A673 (cell line): ENCODE measurements at regions not wholly inside any gene's neighbourhood (a gene's known extent, or its start where the extent isn't known, plus 50 kb on each side); places are given as distances from the start of the nearest gene placed in this dataset.

Experiments used
- BruUV-seq: library from RNA; stranded (reverse); fragments of 400-500 nt; replicated peaks from 2 replicates; lab custom pipeline; 2021; lab: Mats Ljungman, UMichigan
- CTCF ChIA-PET: fragments of 300-600 bp; sonication (Branson Sonifier 250); formaldehyde crosslinking; loops from one replicate; lab custom pipeline; 2022; ENCODE audit warnings: antibody characterized with exemption; lab: Charles Lee
- POLR2A ChIA-PET: fragments of 300-600 bp; sonication (Branson Sonifier 250); formaldehyde crosslinking; loops from one replicate; lab custom pipeline; 2022; ENCODE audit warnings: antibody characterized with exemption; ENCODE audit not compliant: low non-redundant PET; lab: Charles Lee
- DNase-seq: peaks from one replicate; pipeline ENCODE4 v3.0.0-alpha.2; 2015; ENCODE audit warnings: low spot score
- H3K27ac ChIP-seq: fragments of 200-600 bp; sonication (generic); 2 replicates; pipeline ENCODE4 v1.5.1; 2016; ENCODE audit warnings: mixed run types, low read depth, mild to moderate bottlenecking, mixed read lengths, antibody characterized with exemption, low read length; ENCODE audit not compliant: poor library complexity, severe bottlenecking
- H3K27me3 ChIP-seq: fragments of 200-600 bp; sonication (generic); replicated peaks from 2 replicates; pipeline ENCODE4 v1.6.1; 2017; ENCODE audit warnings: mixed run types, low read depth, mild to moderate bottlenecking, mixed read lengths, antibody characterized with exemption, low read length; ENCODE audit not compliant: insufficient read depth, poor library complexity
- H3K36me3 ChIP-seq: fragments of 200-600 bp; sonication (generic); 2 replicates; pipeline ENCODE4 v1.6.1; 2016; ENCODE audit warnings: mixed run types, mild to moderate bottlenecking, mixed read lengths, antibody characterized with exemption, low read length; ENCODE audit not compliant: insufficient read depth, poor library complexity, severe bottlenecking
- H3K4me1 ChIP-seq: fragments of 200-600 bp; sonication (generic); 2 replicates; pipeline ENCODE4 v1.6.1; 2017; ENCODE audit warnings: mixed run types, mild to moderate bottlenecking, mixed read lengths, antibody characterized with exemption, low read length; ENCODE audit not compliant: insufficient read depth, poor library complexity, severe bottlenecking
- H3K4me3 ChIP-seq: fragments of 200-600 bp; sonication (generic); 2 replicates; pipeline ENCODE4 v1.5.1; 2016; ENCODE audit warnings: low read depth, mixed run types, mild to moderate bottlenecking, mixed read lengths, low read length; ENCODE audit not compliant: poor library complexity, severe bottlenecking
- H3K9me3 ChIP-seq: fragments of 200-600 bp; sonication (generic); 2 replicates; pipeline ENCODE4 v1.6.1; 2016; ENCODE audit warnings: mixed run types, low read depth, mild to moderate bottlenecking, mixed read lengths, antibody characterized with exemption, low read length; ENCODE audit not compliant: poor library complexity, severe bottlenecking
- CTCF ChIP-seq: fragments of 300-800, 200-600 bp; sonication (generic); conservative IDR thresholded peaks from 2 replicates; pipeline ENCODE4 v1.5.1; 2017; ENCODE audit warnings: low read depth, mild to moderate bottlenecking, antibody characterized with exemption, low read length, moderate library complexity, mixed read lengths
- EZH2 ChIP-seq: fragments of 200-600 bp; sonication (generic); IDR thresholded peaks from 2 replicates; pipeline ENCODE4 v1.6.1; 2017; ENCODE audit warnings: borderline replicate concordance, low read depth, mild to moderate bottlenecking, mixed read lengths, antibody characterized with exemption, low read length; ENCODE audit not compliant: poor library complexity, severe bottlenecking
- intact Hi-C: fragments of 100-400 bp; cut with micrococcal nuclease; formaldehyde crosslinking; loops from one replicate; pipeline ENCODE4 v1.10.0; 2022; ENCODE audit not compliant: unreplicated experiment

- H3K27me3 ChIP-seq: no peaks in the 10 kb centered on the region
- ChIA-PET CTCF (no interaction called here), POLR2A (no interaction called here)
- H3K27ac ChIP-seq: no peak overlapping the region
- no peaks in the 10 kb centered on the region for H3K4me1 ChIP-seq
- intact Hi-C loops: no loop called here
- TF ChIP-seq EZH2: no peak
- no peak for TF ChIP-seq CTCF
- H3K4me3 ChIP-seq: no peak overlapping the region
- BruUV-seq: no TSS peak
- H3K36me3 ChIP-seq: no peaks in the 10 kb centered on the region
- DNase-seq: no peak
- H3K9me3 ChIP-seq: peaks cover 56% of the 10 kb centered on the region
Measured at GRCh38 chr5:3350781-3351180, 244.9 kb upstream of the IRX1 start.

GRCh38 chr5:3349704-3350565 lies 245.7 kb upstream of the IRX1 start:
- ChIA-PET POLR2A (no interaction called here), CTCF (no interaction called here)
- no peak overlapping the region for H3K27ac ChIP-seq
- no peaks in the 10 kb centered on the region for H3K4me1 ChIP-seq
- no peaks in the 10 kb centered on the region for H3K27me3 ChIP-seq
- no peak for DNase-seq
- no peak overlapping the region for H3K4me3 ChIP-seq
- peaks cover 54% of the 10 kb centered on the region for H3K9me3 ChIP-seq
- BruUV-seq: no TSS peak
- intact Hi-C loops: no loop called here
- TF ChIP-seq CTCF (no peak), EZH2 (no peak)
- no peaks in the 10 kb centered on the region for H3K36me3 ChIP-seq

GRCh38 chr5:3348576-3349535 lies 246.8 kb upstream of the IRX1 start:
- H3K27me3 ChIP-seq: no peaks in the 10 kb centered on the region
- no peak for TF ChIP-seq EZH2
- TF ChIP-seq CTCF: no peak
- H3K27ac ChIP-seq: no peak overlapping the region
- ChIA-PET CTCF (no interaction called here), POLR2A (no interaction called here)
- no peaks in the 10 kb centered on the region for H3K36me3 ChIP-seq
- intact Hi-C loops: no loop called here
- H3K4me1 ChIP-seq: no peaks in the 10 kb centered on the region
- no peak for DNase-seq
- no peak overlapping the region for H3K4me3 ChIP-seq
- BruUV-seq: no TSS peak
- H3K9me3 ChIP-seq: peaks cover 44% of the 10 kb centered on the region
